DOHH2 (cell line): ENCODE measurements at regions not wholly inside any gene's neighbourhood (a gene's known extent, or its start where the extent isn't known, plus 50 kb on each side); places are given as distances from the start of the nearest gene placed in this dataset.

Source experiments
- EZH2phosphoT487 ChIP-seq: fragments of 200-600 bp; sonication (generic); IDR thresholded peaks from 2 replicates; pipeline ENCODE4 v1.6.1; 2017; ENCODE audit warnings: borderline replicate concordance, mild to moderate bottlenecking, antibody characterized with exemption, low read length, moderate library complexity, mixed read lengths
- TF ChIP-seq, protein P1 (sequence below): fragments of 200-600 bp; sonication (generic); IDR thresholded peaks from one replicate; pipeline ENCODE4 v1.5.1; 2014; ENCODE audit warnings: antibody characterized with exemption, mild to moderate bottlenecking, low read depth, low read length; ENCODE audit not compliant: poor library complexity, severe bottlenecking

DNA sequence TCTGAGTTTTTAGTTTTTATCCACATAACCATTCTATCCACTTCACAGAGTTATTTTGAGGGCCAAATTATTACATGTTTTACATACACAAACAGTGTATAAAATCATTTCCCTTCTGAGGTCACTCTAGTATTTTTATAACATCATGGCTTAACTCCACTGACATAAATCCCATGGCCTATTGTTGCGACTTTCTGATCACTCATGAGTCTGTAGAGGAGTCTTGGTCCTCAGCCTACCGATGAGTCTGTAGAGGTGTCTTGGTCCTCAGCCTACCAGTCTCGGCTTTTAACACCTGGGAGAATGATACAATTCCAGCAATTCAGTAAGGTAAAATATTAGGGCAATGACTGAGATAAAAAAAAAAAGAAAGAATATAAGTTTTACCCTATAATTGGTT is 483.7 kb downstream of the USP25 start:
- TF ChIP-seq, protein P1, sequence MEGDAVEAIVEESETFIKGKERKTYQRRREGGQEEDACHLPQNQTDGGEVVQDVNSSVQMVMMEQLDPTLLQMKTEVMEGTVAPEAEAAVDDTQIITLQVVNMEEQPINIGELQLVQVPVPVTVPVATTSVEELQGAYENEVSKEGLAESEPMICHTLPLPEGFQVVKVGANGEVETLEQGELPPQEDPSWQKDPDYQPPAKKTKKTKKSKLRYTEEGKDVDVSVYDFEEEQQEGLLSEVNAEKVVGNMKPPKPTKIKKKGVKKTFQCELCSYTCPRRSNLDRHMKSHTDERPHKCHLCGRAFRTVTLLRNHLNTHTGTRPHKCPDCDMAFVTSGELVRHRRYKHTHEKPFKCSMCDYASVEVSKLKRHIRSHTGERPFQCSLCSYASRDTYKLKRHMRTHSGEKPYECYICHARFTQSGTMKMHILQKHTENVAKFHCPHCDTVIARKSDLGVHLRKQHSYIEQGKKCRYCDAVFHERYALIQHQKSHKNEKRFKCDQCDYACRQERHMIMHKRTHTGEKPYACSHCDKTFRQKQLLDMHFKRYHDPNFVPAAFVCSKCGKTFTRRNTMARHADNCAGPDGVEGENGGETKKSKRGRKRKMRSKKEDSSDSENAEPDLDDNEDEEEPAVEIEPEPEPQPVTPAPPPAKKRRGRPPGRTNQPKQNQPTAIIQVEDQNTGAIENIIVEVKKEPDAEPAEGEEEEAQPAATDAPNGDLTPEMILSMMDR = no peak
- TF ChIP-seq EZH2phosphoT487 = no peak
